ENCODE measurements at regions not wholly inside any gene's neighbourhood (a gene's known extent, or its start where the extent isn't known, plus 50 kb on each side); places are given as distances from the start of the nearest gene placed in this dataset.
A peak's percentile ranks its signal among the peaks of the same experiment; 100 is the strongest.
"Not testable (repeated sequence)": the region's sequence is repeated elsewhere in the genome, so short reads cannot be mapped to it uniquely, and the experiment has no call there.

- DNase-seq (no peak), ATAC-seq (no peak)
- Histone ChIP-seq H3K27me3 (ENCODE audit: low read length) (no peaks in the 10 kb centered on the region), H2AFZ (ENCODE audit: low read length) (peak overlapping the region; percentile 18; the same call in 1 of the 2 replicates), H3K9ac (ENCODE audit: low read length) (no peak overlapping the region), H3F3A (ENCODE audit: low read length, unreplicated experiment) (no peaks in the 10 kb centered on the region), H3K4me3 (ENCODE audit: low read length) (no peak overlapping the region), H4K20me1 (ENCODE audit: low read length) (no peaks in the 10 kb centered on the region), H3K9me3 (ENCODE audit: low read length) (no peaks in the 10 kb centered on the region), H3K27ac (ENCODE audit: low read length) (no peak overlapping the region), H3K4me2 (ENCODE audit: low read length) (no peak overlapping the region), H3K9me2 (replicated peaks; ENCODE audit: low read length) (no peaks in the 10 kb centered on the region), H3K79me2 (ENCODE audit: low read length) (no peaks in the 10 kb centered on the region), H3K36me3 (ENCODE audit: low read depth, low read length) (no peaks in the 10 kb centered on the region), H3K4me1 (ENCODE audit: insufficient read depth, low read length) (no peaks in the 10 kb centered on the region)
- ChIA-PET CTCF (interaction anchor here (0.6 to 3.1 kb wide), 3 partner anchors 74 to 116 kb away, joined by 3 to 33 read pairs (median 3); no protein-coding TSS in a partner anchor), POLR2A (ENCODE audit: unreplicated experiment) (no interaction called here)
- no TSS peak for BruUV-seq (replicated peaks)
- intact Hi-C loops (cut with micrococcal nuclease) = loop anchor here (1.0 to 5.0 kb wide), 4 partner anchors 9 to 117 kb away; no protein-coding TSS in a partner anchor
- TF ChIP-seq EZH2phosphoT487 (IDR thresholded peaks at IDR 0.05; ENCODE audit: borderline replicate concordance, low read length) (no peak), CTCF (conservative IDR thresholded peaks at IDR 0.05; ENCODE audit: low read depth, low read length) (peak; percentile 23; the same call in 1 of the 2 replicates)
These were observed 147.7 kb downstream of the CHD1L start for GRCh38 chr1:147390185-147390542.

GRCh38 chr1:147391114-147391513, 148.6 kb downstream of the CHD1L start:
- intact Hi-C loops (cut with micrococcal nuclease) = loop anchor here (5.0 kb wide), 1 partner anchor 104 kb away; no protein-coding TSS in a partner anchor
- Histone ChIP-seq H3K79me2 (ENCODE audit: low read length) (no peaks in the 10 kb centered on the region), H3K36me3 (ENCODE audit: low read depth, low read length) (no peaks in the 10 kb centered on the region), H2AFZ (ENCODE audit: low read length) (no peak overlapping the region), H3K4me2 (ENCODE audit: low read length) (no peak overlapping the region), H3K27ac (ENCODE audit: low read length) (no peak overlapping the region), H3K9me3 (ENCODE audit: low read length) (no peaks in the 10 kb centered on the region), H4K20me1 (ENCODE audit: low read length) (no peaks in the 10 kb centered on the region), H3K27me3 (ENCODE audit: low read length) (no peaks in the 10 kb centered on the region), H3K9me2 (replicated peaks; ENCODE audit: low read length) (no peaks in the 10 kb centered on the region), H3K4me3 (ENCODE audit: low read length) (no peak overlapping the region), H3K4me1 (ENCODE audit: insufficient read depth, low read length) (no peaks in the 10 kb centered on the region), H3F3A (ENCODE audit: low read length, unreplicated experiment) (no peaks in the 10 kb centered on the region), H3K9ac (ENCODE audit: low read length) (no peak overlapping the region)
- CTCF ChIA-PET = no interaction called here
- TF ChIP-seq CTCF (conservative IDR thresholded peaks at IDR 0.05; ENCODE audit: low read depth, low read length) = no peak
- TF ChIP-seq EZH2 (IDR thresholded peaks at IDR 0.05; ENCODE audit: low read length, unreplicated experiment) = no peak
- no peak for TF ChIP-seq EZH2phosphoT487 (IDR thresholded peaks at IDR 0.05; ENCODE audit: borderline replicate concordance, low read length)
- ATAC-seq = no peak
- no peak for DNase-seq
- no TSS peak for BruUV-seq (replicated peaks)
- POLR2A ChIA-PET (ENCODE audit: unreplicated experiment) = no interaction called here

- peak; percentile 54 for DNase-seq
These were observed 138.8 kb upstream of the BCL9 start for GRCh38 chr1:147402326-147403045.

GRCh38 chr1:147404344-147404743, 137.0 kb upstream of the BCL9 start:
- BruUV-seq (replicated peaks) = not testable (repeated sequence)

More at GRCh38 chr1:147402326-147403045, 138.8 kb upstream of the BCL9 start:
- H3K9me3 ChIP-seq (ENCODE audit: low read length); POLR2A ChIA-PET (ENCODE audit: unreplicated experiment); H3K9ac ChIP-seq (ENCODE audit: low read length); H3K79me2 ChIP-seq (ENCODE audit: low read length); ATAC-seq; intact Hi-C loops (cut with micrococcal nuclease); H3K9me2 ChIP-seq (replicated peaks; ENCODE audit: low read length); H3K27me3 ChIP-seq (ENCODE audit: low read length); BruUV-seq (replicated peaks); H3F3A ChIP-seq (ENCODE audit: low read length, unreplicated experiment); H3K27ac ChIP-seq (ENCODE audit: low read length); H3K36me3 ChIP-seq (ENCODE audit: low read depth, low read length); H3K4me1 ChIP-seq (ENCODE audit: insufficient read depth, low read length); CTCF ChIA-PET; H4K20me1 ChIP-seq (ENCODE audit: low read length): not testable (repeated sequence)
- H3K4me2 ChIP-seq (ENCODE audit: low read length) = peak overlapping the region; percentile 76
- H3K4me3 ChIP-seq (ENCODE audit: low read length) = peak overlapping the region; percentile 57
- peak overlapping the region; percentile 77 for H2AFZ ChIP-seq (ENCODE audit: low read length)

More at GRCh38 chr1:147404344-147404743, 137.0 kb upstream of the BCL9 start:
- intact Hi-C loops (cut with micrococcal nuclease); CTCF ChIA-PET; H3K4me2 ChIP-seq (ENCODE audit: low read length); DNase-seq; H2AFZ ChIP-seq (ENCODE audit: low read length); H3K27me3 ChIP-seq (ENCODE audit: low read length); H3K36me3 ChIP-seq (ENCODE audit: low read depth, low read length); H3F3A ChIP-seq (ENCODE audit: low read length, unreplicated experiment); H3K27ac ChIP-seq (ENCODE audit: low read length); H3K9me2 ChIP-seq (replicated peaks; ENCODE audit: low read length); POLR2A ChIA-PET (ENCODE audit: unreplicated experiment); ATAC-seq; H3K4me3 ChIP-seq (ENCODE audit: low read length); H3K9ac ChIP-seq (ENCODE audit: low read length); H3K9me3 ChIP-seq (ENCODE audit: low read length); H3K79me2 ChIP-seq (ENCODE audit: low read length); H3K4me1 ChIP-seq (ENCODE audit: insufficient read depth, low read length); H4K20me1 ChIP-seq (ENCODE audit: low read length): not testable (repeated sequence)
